Fibroblast of lung (primary cell): ENCODE measurements at regions not wholly inside any gene's neighbourhood (a gene's known extent, or its start where the extent isn't known, plus 50 kb on each side); places are given as distances from the start of the nearest gene placed in this dataset.

ENCODE experiments used
- DNase-seq, 2 donors: peaks; one replicate each; pipeline versions ENCODE4 v3.0.0 to v3.0.0-alpha.2; 2010; ENCODE audit warnings: low read depth in 2 of 2
- H2AFZ ChIP-seq: 2 replicates; pipeline ENCODE4 v1.5.1; 2012; ENCODE audit warnings: low read length, control low read depth, inconsistent platforms
- H3K27ac ChIP-seq: 2 replicates; pipeline ENCODE4 v1.5.1; 2011; ENCODE audit warnings: low read length, control low read depth; ENCODE audit not compliant: insufficient read depth
- H3K27me3 ChIP-seq: 2 replicates; pipeline ENCODE4 v1.5.1; 2011; ENCODE audit warnings: mild to moderate bottlenecking, low read length; ENCODE audit not compliant: control insufficient read depth, insufficient read depth
- H3K36me3 ChIP-seq: 2 replicates; pipeline ENCODE4 v1.5.1; 2011; ENCODE audit warnings: low read length; ENCODE audit not compliant: control insufficient read depth, insufficient read depth
- H3K4me1 ChIP-seq: 2 replicates; pipeline ENCODE4 v1.5.1; 2011; ENCODE audit warnings: low read length; ENCODE audit not compliant: control insufficient read depth, insufficient read depth; ENCODE audit errors: extremely low read depth
- H3K4me2 ChIP-seq: 2 replicates; pipeline ENCODE4 v1.5.1; 2011; ENCODE audit warnings: low read length, control low read depth; ENCODE audit not compliant: insufficient read depth; ENCODE audit errors: extremely low read depth
- H3K4me3 ChIP-seq, 4 experiments: fragments of 200-600 bp in 1 of 4; sonication (generic) in 1 of 4; replicated peaks in 1 of 4; 2 replicates each; pipeline ENCODE4 v1.5.1; 2011 to 2016; ENCODE audit warnings: low read length in 4 of 4, low read depth in 3 of 4, mild to moderate bottlenecking in 3 of 4, control low read depth in 2 of 4, inconsistent platforms in 1 of 4, mixed read lengths in 1 of 4; ENCODE audit not compliant: insufficient read depth in 1 of 4; ENCODE audit errors: control extremely low read depth in 1 of 4
- H3K79me2 ChIP-seq: 2 replicates; pipeline ENCODE4 v1.5.1; 2012; ENCODE audit warnings: mild to moderate bottlenecking, low read length, inconsistent platforms; ENCODE audit not compliant: control insufficient read depth, insufficient read depth
- H3K9ac ChIP-seq: 2 replicates; pipeline ENCODE4 v1.5.1; 2011; ENCODE audit warnings: mild to moderate bottlenecking, low read length, control low read depth; ENCODE audit not compliant: insufficient read depth
- H3K9me3 ChIP-seq: 2 replicates; pipeline ENCODE4 v1.5.1; 2012; ENCODE audit warnings: low read depth, low read length; ENCODE audit not compliant: control insufficient read depth, insufficient read depth
- H4K20me1 ChIP-seq: 2 replicates; pipeline ENCODE4 v1.5.1; 2011; ENCODE audit warnings: low read length; ENCODE audit not compliant: control insufficient read depth, insufficient read depth; ENCODE audit errors: extremely low read depth
- CTCF ChIP-seq, 2 donors: IDR thresholded peaks in 1 of 2; conservative IDR thresholded peaks in 1 of 2; 1 replicate in 1 of 2; 2 replicates in 1 of 2; pipeline ENCODE4 v1.5.1; 2011 to 2012; ENCODE audit warnings: low read length in 2 of 2, control low read depth in 1 of 2, inconsistent platforms in 1 of 2, low read depth in 1 of 2, mild to moderate bottlenecking in 1 of 2
- EZH2 ChIP-seq: IDR thresholded peaks from 2 replicates; pipeline ENCODE4 v1.5.1; 2012; ENCODE audit warnings: low read length, control low read depth, mild to moderate bottlenecking; ENCODE audit errors: missing control alignments

DNA sequence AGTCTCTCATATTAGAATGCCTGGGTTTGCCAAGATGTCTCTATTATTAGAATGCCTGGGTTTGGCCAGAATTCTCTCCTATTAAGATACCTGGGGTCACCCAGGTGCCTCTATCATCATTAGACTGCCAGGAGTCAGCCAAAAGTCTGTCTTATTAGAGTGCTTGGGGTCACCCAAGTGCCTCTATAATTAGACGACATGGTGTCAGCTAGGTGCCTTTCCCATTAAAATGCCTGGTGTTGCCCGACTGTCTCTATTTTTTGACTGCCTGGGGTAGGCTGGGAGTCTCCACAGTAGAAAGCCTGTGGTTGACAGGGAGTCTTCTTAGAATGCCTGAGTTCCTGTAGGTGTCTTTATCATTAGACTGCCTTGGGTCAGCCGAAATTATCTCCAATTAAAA lies 1536.6 kb downstream of the UQCRFS1 start:
- no peaks in the 10 kb centered on the region for H3K27me3 ChIP-seq
- no peaks in the 10 kb centered on the region for H3K36me3 ChIP-seq
- DNase-seq = no peak
- TF ChIP-seq CTCF (conservative IDR thresholded peaks at IDR 0.05 in 1 of 2, IDR thresholded peaks at IDR 0.05 in 1 of 2; ENCODE audit: low read depth in 1 of 2, low read length in 2 of 2) = no peak
- no peak for TF ChIP-seq EZH2
- H3K4me1 ChIP-seq = no peaks in the 10 kb centered on the region
- no peaks in the 10 kb centered on the region for H3K9me3 ChIP-seq
- H4K20me1 ChIP-seq = no peaks in the 10 kb centered on the region
- H3K4me3 ChIP-seq = no peak overlapping the region
- no peak overlapping the region for H2AFZ ChIP-seq
- no peak overlapping the region for H3K27ac ChIP-seq
- no peak overlapping the region for H3K4me2 ChIP-seq
- H3K9ac ChIP-seq = no peak overlapping the region
- H3K79me2 ChIP-seq = no peaks in the 10 kb centered on the region

DNA sequence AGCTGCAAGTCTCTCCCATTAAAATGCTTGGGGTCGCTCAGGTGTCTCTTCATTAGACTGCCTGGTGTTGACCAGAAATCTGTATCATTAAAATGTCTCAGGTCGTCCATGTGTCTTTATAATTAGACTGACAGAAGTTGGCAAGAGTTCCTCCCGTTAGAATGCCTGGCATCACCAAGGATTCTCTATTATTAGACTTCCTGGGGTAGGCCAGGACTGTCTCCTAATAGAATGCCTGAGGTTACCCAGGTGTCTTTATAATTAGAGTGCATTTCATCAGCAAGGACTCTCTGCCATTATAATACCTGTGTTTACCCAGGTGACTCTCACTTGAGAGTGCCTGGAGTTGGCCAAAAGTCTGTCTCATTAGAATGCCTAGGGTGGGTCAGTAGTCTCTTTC lies 1537.2 kb downstream of the UQCRFS1 start:
- no peak overlapping the region for H2AFZ ChIP-seq
- H3K79me2 ChIP-seq = no peaks in the 10 kb centered on the region
- H3K4me3 ChIP-seq = no peak overlapping the region
- DNase-seq = no peak
- no peaks in the 10 kb centered on the region for H3K27me3 ChIP-seq
- no peak overlapping the region for H3K9ac ChIP-seq
- H3K4me2 ChIP-seq = no peak overlapping the region
- no peaks in the 10 kb centered on the region for H3K4me1 ChIP-seq
- H3K9me3 ChIP-seq = no peaks in the 10 kb centered on the region
- no peaks in the 10 kb centered on the region for H3K36me3 ChIP-seq
- TF ChIP-seq CTCF (conservative IDR thresholded peaks at IDR 0.05 in 1 of 2, IDR thresholded peaks at IDR 0.05 in 1 of 2; ENCODE audit: low read depth in 1 of 2, low read length in 2 of 2) = no peak
- no peak for TF ChIP-seq EZH2
- H4K20me1 ChIP-seq = no peaks in the 10 kb centered on the region
- no peak overlapping the region for H3K27ac ChIP-seq

GRCh38 chr19:27674701-27675100 lies 1538.2 kb downstream of the UQCRFS1 start:
- Histone ChIP-seq H3K4me2 (no peak overlapping the region), H3K79me2 (no peaks in the 10 kb centered on the region), H3K9ac (no peak overlapping the region), H3K4me1 (no peaks in the 10 kb centered on the region), H3K27ac (no peak overlapping the region), H3K27me3 (no peaks in the 10 kb centered on the region), H3K36me3 (no peaks in the 10 kb centered on the region), H4K20me1 (no peaks in the 10 kb centered on the region), H3K4me3 (no peak overlapping the region), H2AFZ (no peak overlapping the region), H3K9me3 (no peaks in the 10 kb centered on the region)
- TF ChIP-seq CTCF (conservative IDR thresholded peaks at IDR 0.05 in 1 of 2, IDR thresholded peaks at IDR 0.05 in 1 of 2; ENCODE audit: low read depth in 1 of 2, low read length in 2 of 2) (no peak), EZH2 (no peak)
- DNase-seq = no peak
